ENCODE measurements at regions not wholly inside any gene's neighbourhood (a gene's known extent, or its start where the extent isn't known, plus 50 kb on each side); places are given as distances from the start of the nearest gene placed in this dataset.

GRCh38 chr2:153005071-153005730 is 286.8 kb downstream of the ARL6IP6 start:
- H3K9ac ChIP-seq (ENCODE audit: low read length): no peak overlapping the region
- no peaks in the 10 kb centered on the region for H3K27me3 ChIP-seq (ENCODE audit: control insufficient read depth, insufficient read depth, low read length)
- H3K36me3 ChIP-seq (ENCODE audit: control insufficient read depth, insufficient read depth, low read length): no peaks in the 10 kb centered on the region
- no peaks in the 10 kb centered on the region for H3K4me1 ChIP-seq (ENCODE audit: control insufficient read depth, insufficient read depth, low read length)
- no peak overlapping the region for H3K27ac ChIP-seq (ENCODE audit: low read depth, low read length)
- no peak overlapping the region for H3K4me3 ChIP-seq (ENCODE audit: low read length)

DNA sequence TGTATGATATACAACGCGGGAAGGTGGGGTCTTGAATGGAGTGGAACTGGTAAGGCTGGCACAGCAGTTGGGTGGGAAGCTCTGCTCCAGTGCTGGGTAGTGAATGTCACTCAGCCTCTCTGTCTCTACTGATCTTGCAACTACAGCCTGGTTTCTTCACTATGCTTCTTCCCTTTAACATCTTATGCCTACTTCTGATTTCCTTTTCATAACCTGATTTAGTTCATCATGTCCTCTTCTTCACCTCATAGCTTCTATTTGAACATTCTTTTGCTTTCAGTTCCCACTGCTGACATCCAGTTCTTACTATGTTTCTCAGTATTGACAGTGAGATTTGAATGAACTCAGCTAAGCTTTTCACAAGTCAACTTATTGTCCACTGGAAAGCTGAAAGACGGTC is 286.2 kb downstream of the ARL6IP6 start:
- no peak overlapping the region for H3K4me3 ChIP-seq (ENCODE audit: low read length)
- H3K4me1 ChIP-seq (ENCODE audit: control insufficient read depth, insufficient read depth, low read length): no peaks in the 10 kb centered on the region
- H3K36me3 ChIP-seq (ENCODE audit: control insufficient read depth, insufficient read depth, low read length): no peaks in the 10 kb centered on the region
- no peak overlapping the region for H3K9ac ChIP-seq (ENCODE audit: low read length)
- no peak overlapping the region for H3K27ac ChIP-seq (ENCODE audit: low read depth, low read length)
- H3K27me3 ChIP-seq (ENCODE audit: control insufficient read depth, insufficient read depth, low read length): no peaks in the 10 kb centered on the region

DNA sequence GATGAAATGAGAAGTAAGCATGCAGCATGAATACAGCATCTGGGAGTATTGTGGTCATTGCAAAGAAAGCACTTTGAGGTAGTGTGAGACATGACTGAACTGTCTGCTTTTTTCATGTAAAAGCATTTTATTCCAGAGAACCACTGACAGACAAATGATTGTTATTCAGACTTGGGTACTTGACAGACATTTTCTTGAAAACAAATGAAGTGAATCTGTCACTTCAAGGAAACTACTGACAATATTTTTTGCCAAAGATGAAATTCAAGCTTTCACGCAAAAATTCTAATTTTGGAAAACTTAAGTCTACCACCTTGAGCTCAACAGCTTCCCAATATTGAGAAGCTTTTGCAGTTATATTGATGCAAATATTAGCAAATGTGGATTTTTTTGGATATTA is 255.7 kb downstream of the ARL6IP6 start:
- no peaks in the 10 kb centered on the region for H3K36me3 ChIP-seq (ENCODE audit: control insufficient read depth, insufficient read depth, low read length)
- H3K4me1 ChIP-seq (ENCODE audit: control insufficient read depth, insufficient read depth, low read length): no peaks in the 10 kb centered on the region
- H3K27me3 ChIP-seq (ENCODE audit: control insufficient read depth, insufficient read depth, low read length): no peaks in the 10 kb centered on the region
- no peak overlapping the region for H3K9ac ChIP-seq (ENCODE audit: low read length)
- no peak overlapping the region for H3K27ac ChIP-seq (ENCODE audit: low read depth, low read length)
- no peak overlapping the region for H3K4me3 ChIP-seq (ENCODE audit: low read length)

DNA sequence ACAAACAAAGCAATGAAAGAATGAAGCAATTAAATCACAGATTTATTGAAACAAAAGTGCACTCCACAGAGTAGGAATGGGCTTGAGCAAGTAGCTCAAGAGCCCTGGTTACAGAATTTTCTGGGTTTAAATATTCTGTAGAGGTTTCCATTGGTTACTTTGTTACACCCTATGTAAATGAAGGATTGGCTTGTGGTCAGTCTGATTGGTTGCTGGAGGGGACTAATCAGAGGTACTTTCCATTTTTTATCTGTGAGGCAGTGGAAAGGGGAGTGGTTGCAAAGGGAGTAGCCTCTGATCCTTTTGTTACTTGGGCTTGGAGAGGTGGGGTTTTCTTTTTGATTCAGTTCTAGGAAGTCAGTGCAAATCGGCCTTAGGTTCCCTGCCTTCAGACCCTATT is 253.3 kb downstream of the ARL6IP6 start:
- Histone ChIP-seq H3K9ac (ENCODE audit: low read length) (no peak overlapping the region), H3K4me3 (ENCODE audit: low read length) (no peak overlapping the region), H3K4me1 (ENCODE audit: control insufficient read depth, insufficient read depth, low read length) (no peaks in the 10 kb centered on the region), H3K27ac (ENCODE audit: low read depth, low read length) (no peak overlapping the region), H3K36me3 (ENCODE audit: control insufficient read depth, insufficient read depth, low read length) (no peaks in the 10 kb centered on the region), H3K27me3 (ENCODE audit: control insufficient read depth, insufficient read depth, low read length) (no peaks in the 10 kb centered on the region)

- H3K36me3 ChIP-seq (ENCODE audit: control insufficient read depth, insufficient read depth, low read length): no peaks in the 10 kb centered on the region
- no peaks in the 10 kb centered on the region for H3K27me3 ChIP-seq (ENCODE audit: control insufficient read depth, insufficient read depth, low read length)
- H3K27ac ChIP-seq (ENCODE audit: low read depth, low read length): no peak overlapping the region
- H3K4me1 ChIP-seq (ENCODE audit: control insufficient read depth, insufficient read depth, low read length): no peaks in the 10 kb centered on the region
- H3K4me3 ChIP-seq (ENCODE audit: low read length): no peak overlapping the region
- no peak overlapping the region for H3K9ac ChIP-seq (ENCODE audit: low read length)
These were observed 244.0 kb downstream of the ARL6IP6 start for GRCh38 chr2:152962446-152962845.

- Histone ChIP-seq H3K36me3 (ENCODE audit: control insufficient read depth, insufficient read depth, low read length) (no peaks in the 10 kb centered on the region), H3K27ac (ENCODE audit: low read depth, low read length) (no peak overlapping the region), H3K4me1 (ENCODE audit: control insufficient read depth, insufficient read depth, low read length) (no peaks in the 10 kb centered on the region), H3K9ac (ENCODE audit: low read length) (no peak overlapping the region), H3K4me3 (ENCODE audit: low read length) (no peak overlapping the region), H3K27me3 (ENCODE audit: control insufficient read depth, insufficient read depth, low read length) (no peaks in the 10 kb centered on the region)
These were observed 242.9 kb downstream of the ARL6IP6 start for GRCh38 chr2:152961351-152961750.

GRCh38 chr2:152950126-152950525 is 231.7 kb downstream of the ARL6IP6 start:
- H3K27me3 ChIP-seq (ENCODE audit: control insufficient read depth, insufficient read depth, low read length): no peaks in the 10 kb centered on the region
- no peak overlapping the region for H3K9ac ChIP-seq (ENCODE audit: low read length)
- H3K4me3 ChIP-seq (ENCODE audit: low read length): no peak overlapping the region
- no peaks in the 10 kb centered on the region for H3K36me3 ChIP-seq (ENCODE audit: control insufficient read depth, insufficient read depth, low read length)
- no peaks in the 10 kb centered on the region for H3K4me1 ChIP-seq (ENCODE audit: control insufficient read depth, insufficient read depth, low read length)
- no peak overlapping the region for H3K27ac ChIP-seq (ENCODE audit: low read depth, low read length)

- H3K4me3 ChIP-seq (ENCODE audit: low read length): no peak overlapping the region
- no peaks in the 10 kb centered on the region for H3K27me3 ChIP-seq (ENCODE audit: control insufficient read depth, insufficient read depth, low read length)
- no peak overlapping the region for H3K27ac ChIP-seq (ENCODE audit: low read depth, low read length)
- no peaks in the 10 kb centered on the region for H3K4me1 ChIP-seq (ENCODE audit: control insufficient read depth, insufficient read depth, low read length)
- H3K36me3 ChIP-seq (ENCODE audit: control insufficient read depth, insufficient read depth, low read length): no peaks in the 10 kb centered on the region
- H3K9ac ChIP-seq (ENCODE audit: low read length): no peak overlapping the region
These were observed 225.7 kb downstream of the ARL6IP6 start for GRCh38 chr2:152944099-152944498.

- no peaks in the 10 kb centered on the region for H3K4me1 ChIP-seq (ENCODE audit: control insufficient read depth, insufficient read depth, low read length)
- H3K9ac ChIP-seq (ENCODE audit: low read length): no peak overlapping the region
- H3K36me3 ChIP-seq (ENCODE audit: control insufficient read depth, insufficient read depth, low read length): no peaks in the 10 kb centered on the region
- H3K27me3 ChIP-seq (ENCODE audit: control insufficient read depth, insufficient read depth, low read length): no peaks in the 10 kb centered on the region
- H3K27ac ChIP-seq (ENCODE audit: low read depth, low read length): no peak overlapping the region
- no peak overlapping the region for H3K4me3 ChIP-seq (ENCODE audit: low read length)
These were observed 224.6 kb downstream of the ARL6IP6 start for GRCh38 chr2:152942940-152943440.

- Histone ChIP-seq H3K27ac (ENCODE audit: low read depth, low read length) (no peak overlapping the region), H3K9ac (ENCODE audit: low read length) (no peak overlapping the region), H3K4me1 (ENCODE audit: control insufficient read depth, insufficient read depth, low read length) (peaks cover 3% of the 10 kb centered on the region), H3K36me3 (ENCODE audit: control insufficient read depth, insufficient read depth, low read length) (no peaks in the 10 kb centered on the region), H3K4me3 (ENCODE audit: low read length) (no peak overlapping the region), H3K27me3 (ENCODE audit: control insufficient read depth, insufficient read depth, low read length) (no peaks in the 10 kb centered on the region)
These were observed 212.1 kb downstream of the ARL6IP6 start for GRCh38 chr2:152930501-152930900.

DNA sequence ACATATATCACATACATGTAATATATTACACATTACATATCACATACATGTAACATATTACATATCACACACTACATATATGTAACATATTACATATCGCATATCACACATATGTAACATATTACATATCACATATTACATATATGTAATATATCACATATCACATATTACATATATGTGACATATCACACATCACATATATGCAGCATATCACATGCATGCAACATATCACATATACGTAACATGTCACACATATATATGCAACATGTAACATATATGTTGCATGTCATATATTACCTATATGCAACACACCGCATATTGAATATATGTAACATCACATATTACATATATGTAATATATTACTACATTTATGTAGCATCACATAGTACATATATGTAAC is 211.2 kb downstream of the ARL6IP6 start:
- Histone ChIP-seq H3K4me3 (ENCODE audit: low read length) (no peak overlapping the region), H3K4me1 (ENCODE audit: control insufficient read depth, insufficient read depth, low read length) (peaks cover 3% of the 10 kb centered on the region), H3K36me3 (ENCODE audit: control insufficient read depth, insufficient read depth, low read length) (no peaks in the 10 kb centered on the region), H3K27ac (ENCODE audit: low read depth, low read length) (no peak overlapping the region), H3K9ac (ENCODE audit: low read length) (no peak overlapping the region), H3K27me3 (ENCODE audit: control insufficient read depth, insufficient read depth, low read length) (no peaks in the 10 kb centered on the region)

DNA sequence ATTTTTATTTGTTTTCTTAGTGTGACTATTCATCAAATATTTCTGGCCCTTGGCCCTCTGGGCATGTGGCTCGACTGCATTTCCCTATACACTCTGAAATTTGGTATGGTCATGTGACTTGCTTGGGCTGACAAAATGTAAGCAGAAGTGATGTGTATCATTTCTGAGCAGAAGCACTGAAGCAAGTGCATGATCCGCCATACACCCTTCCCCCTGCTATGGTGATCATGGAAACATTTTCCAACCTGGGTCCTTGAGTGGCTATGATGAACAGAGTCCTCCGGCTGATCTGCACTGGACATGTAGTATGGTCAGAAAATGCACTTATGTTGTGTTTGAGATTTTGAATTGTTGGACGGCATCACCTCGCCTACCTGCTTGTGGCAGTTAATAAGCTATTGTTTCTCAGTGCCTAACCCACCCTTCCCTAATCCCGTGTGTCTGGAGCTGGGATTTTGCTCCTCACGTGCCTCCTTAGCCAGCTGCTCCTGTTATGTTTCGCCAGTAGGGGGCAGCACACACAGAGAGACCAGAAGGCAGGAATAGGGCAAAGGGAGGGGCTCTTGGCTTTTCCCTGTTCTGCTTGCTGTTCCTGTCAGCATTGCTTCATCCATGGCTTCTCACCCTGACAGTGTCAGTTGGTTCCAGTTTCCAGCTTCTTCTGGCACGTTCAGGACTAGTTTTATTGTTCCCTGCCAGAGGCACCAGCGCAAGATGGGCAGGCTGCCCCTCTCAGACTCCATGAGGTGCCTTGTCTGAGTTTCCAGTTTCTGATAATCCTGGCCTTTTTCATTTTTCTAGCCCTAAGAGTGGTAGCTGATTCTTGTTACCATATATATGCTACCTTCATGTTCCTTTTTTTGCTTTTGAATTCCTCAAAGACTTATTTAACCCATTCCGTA is 207.4 kb downstream of the ARL6IP6 start:
- Histone ChIP-seq H3K27me3 (ENCODE audit: control insufficient read depth, insufficient read depth, low read length) (no peaks in the 10 kb centered on the region), H3K36me3 (ENCODE audit: control insufficient read depth, insufficient read depth, low read length) (no peaks in the 10 kb centered on the region), H3K4me1 (ENCODE audit: control insufficient read depth, insufficient read depth, low read length) (peaks cover 3% of the 10 kb centered on the region), H3K9ac (ENCODE audit: low read length) (no peak overlapping the region), H3K4me3 (ENCODE audit: low read length) (no peak overlapping the region), H3K27ac (ENCODE audit: low read depth, low read length) (no peak overlapping the region)
